Endometrial microvascular endothelial cells (primary cell): ENCODE measurements at regions not wholly inside any gene's neighbourhood (a gene's known extent, or its start where the extent isn't known, plus 50 kb on each side); places are given as distances from the start of the nearest gene placed in this dataset.

ENCODE experiments used
- in situ Hi-C: cut with HindIII; loops from 2 replicates; pipeline ENCODE4 v1.10.0; 2017; ENCODE audit warnings: low sequenced_read_pairs, low pct_unique_long_range_greater_than_20kb; ENCODE audit errors: inconsistent ontology term

DNA sequence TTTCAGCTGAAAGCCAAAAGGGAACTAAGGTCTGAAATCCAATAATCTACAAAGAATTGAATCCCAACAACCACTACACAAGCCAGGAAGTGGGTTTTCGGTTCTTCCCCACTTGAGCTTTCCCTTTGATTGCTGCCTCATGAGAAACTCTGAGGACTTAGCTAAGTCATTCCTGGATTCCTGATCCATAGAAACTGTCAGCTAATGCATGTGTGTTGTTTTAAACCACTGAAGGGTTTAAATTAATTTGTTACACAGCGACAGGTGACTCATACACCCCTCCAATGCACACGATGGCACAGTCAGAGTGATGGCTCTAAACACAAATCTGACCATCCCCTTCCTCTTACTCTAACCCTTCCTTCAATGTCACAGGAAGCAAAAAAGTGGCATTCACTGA, 282.9 kb downstream of the RAB28 start:
- in situ Hi-C loops: no loop called here

DNA sequence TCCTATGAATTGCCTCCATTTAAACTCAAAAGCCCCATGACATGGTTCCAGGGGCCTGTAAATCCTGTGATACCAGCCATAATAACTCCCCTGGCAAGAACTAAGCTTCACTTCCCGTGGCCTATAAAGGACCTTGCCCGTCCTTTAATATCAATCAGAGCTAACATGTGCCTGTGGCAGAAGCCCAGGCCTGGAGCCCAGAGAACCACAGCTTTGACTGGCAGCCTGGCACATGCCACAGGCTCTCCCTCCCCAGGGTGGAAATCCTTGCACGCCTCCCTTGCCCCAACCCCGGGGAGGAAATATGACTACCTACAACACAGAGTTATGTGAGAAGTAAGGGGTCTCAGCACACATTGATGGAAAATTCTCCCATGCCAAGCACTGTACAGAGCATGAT, 287.4 kb downstream of the RAB28 start:
- in situ Hi-C loops: no loop called here

GRCh38 chr4:13193662-13194061, 290.5 kb downstream of the RAB28 start:
- in situ Hi-C loops: no loop called here

GRCh38 chr4:13190093-13190721, 293.9 kb downstream of the RAB28 start:
- in situ Hi-C loops: no loop called here

GRCh38 chr4:13184199-13184598, 299.9 kb downstream of the RAB28 start:
- in situ Hi-C loops: no loop called here

DNA sequence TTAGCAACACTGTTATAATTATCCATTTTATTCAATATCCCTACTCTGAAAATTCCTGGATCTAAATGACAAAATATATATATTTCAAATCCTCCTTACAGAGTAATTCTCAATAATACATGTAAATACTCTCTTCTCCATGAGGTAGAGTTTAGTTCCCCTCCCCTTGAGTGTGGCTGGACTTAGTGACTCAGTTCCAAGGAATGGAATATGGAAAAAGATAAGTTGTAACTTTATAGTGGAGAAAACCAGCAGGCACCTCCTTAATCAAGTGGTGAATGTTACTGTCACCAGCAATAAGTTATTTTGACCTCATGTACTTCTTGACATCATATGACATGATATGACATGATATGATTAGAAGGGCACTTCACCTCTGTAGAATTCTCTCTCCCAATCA, 302.0 kb downstream of the RAB28 start:
- in situ Hi-C loops: no loop called here

DNA sequence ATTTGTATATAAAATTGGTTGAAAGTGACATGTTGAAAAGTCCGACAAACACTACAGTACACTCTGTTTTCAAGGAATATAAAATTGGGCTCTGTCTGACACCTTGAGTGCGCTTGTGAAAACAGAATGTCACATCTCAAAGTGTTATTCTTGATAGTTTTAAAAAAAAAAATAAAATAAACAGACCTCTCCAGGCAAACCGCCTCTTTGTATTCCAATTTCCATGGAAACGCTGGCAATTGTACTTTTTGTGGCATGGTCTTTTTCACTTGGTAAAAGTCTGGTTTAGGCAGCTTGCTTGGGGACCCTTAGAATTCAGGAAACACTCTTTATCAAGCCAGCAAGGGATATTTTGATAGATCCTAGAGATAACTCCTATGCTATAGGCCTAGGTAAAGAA, 302.5 kb downstream of the RAB28 start:
- in situ Hi-C loops: no loop called here

GRCh38 chr4:13180701-13181100, 303.4 kb downstream of the RAB28 start:
- in situ Hi-C loops: no loop called here

- in situ Hi-C loops: no loop called here
Measured at GRCh38 chr4:13178621-13179020, 305.5 kb downstream of the RAB28 start.

DNA sequence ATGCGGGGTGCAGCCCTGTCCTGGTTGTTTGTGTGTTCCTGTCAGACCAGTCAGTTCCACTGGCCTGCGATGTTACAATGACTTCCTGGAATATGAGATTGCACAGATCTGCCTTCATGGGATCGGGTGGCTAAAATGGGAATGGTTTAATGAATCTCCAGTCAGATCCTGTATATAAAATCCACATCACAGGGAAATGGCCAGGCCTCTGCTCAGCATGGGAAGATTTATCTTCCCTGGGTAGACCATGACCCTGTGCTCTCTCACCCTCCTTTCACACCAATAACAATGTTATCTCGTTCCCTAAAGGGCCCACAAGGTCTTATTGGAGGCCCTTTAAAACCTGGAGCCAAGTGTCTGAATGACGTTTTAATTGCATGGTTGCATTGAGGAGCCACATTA, 307.4 kb downstream of the RAB28 start:
- in situ Hi-C loops: no loop called here

- in situ Hi-C loops: no loop called here
Measured at GRCh38 chr4:13174926-13175325, 309.2 kb downstream of the RAB28 start.

DNA sequence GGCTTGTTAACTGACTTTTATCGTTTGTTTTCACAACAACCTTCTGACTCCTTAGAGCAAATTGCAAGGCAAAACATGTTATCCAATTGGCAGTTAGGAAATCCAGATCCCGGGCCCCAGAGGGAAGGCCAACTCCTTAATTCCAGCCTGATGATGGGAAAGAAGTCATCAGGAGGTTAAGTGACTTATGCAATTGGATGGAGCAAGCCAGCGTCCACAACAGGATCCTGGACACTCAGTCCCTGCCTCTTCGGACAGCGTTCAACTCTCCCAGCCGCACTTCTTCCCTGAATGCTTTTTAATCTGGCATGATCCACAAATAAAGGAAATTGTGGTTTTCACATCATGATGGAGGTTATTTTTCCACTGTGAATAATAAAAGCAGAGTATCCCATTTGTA, 310.1 kb downstream of the RAB28 start:
- in situ Hi-C loops: no loop called here

DNA sequence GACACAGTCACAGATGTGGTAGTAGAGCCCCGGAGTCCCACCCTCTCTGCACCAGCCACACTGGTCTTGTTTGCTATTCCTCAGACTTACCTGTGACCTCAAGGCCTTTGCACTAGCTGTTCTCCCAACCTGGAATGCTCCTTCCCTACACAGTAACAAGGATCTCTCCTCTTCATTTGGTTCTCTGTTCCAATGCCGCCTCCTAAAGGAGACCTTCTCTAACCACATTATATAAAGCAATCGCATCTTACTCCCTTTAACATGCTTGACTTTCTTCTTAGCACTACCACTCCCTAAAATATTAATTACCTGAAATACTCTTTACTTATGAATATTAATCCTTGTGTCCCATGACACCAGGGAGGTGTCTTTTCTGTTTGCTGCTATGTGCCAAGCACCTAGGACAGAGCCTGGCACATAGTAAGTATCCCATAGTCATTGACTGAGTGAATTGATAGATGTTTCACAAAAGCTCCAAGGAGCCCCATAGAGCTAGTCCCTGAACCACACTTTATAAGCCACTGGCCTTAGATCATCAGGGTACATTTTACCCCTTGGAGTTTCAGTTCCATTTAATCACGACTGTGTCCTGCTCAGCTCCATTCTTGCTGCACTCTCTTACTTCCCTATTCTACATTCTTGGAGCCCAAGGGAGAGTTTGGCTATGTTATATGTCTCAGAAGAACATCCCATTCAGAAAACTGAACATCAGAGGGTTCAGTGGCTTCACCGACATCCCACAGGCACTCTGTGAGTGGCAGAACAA, 312.7 kb downstream of the RAB28 start:
- in situ Hi-C loops: no loop called here

GRCh38 chr4:13169731-13170525, 314.2 kb downstream of the RAB28 start:
- in situ Hi-C loops: no loop called here

DNA sequence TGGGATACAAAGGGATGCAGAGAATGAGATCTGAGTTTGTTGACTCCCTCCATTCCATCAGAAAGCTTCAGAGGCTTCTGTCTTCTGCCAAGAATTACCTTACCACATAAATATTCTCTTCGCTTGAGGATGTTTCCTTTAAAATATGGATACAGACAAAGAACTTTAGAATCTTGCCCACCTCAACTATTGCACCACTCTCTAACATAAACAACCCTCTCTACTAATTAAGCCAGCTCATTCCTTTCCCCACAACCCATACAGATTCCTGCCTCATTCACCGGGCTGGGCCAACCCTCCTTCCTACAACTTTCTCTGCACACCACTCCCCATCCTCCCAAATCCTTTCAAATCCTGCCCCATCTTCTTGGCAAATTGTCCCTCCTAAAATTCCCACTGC, 315.8 kb downstream of the RAB28 start:
- in situ Hi-C loops: no loop called here

- in situ Hi-C loops: no loop called here
Measured at GRCh38 chr4:13166214-13166613, 317.9 kb downstream of the RAB28 start.

DNA sequence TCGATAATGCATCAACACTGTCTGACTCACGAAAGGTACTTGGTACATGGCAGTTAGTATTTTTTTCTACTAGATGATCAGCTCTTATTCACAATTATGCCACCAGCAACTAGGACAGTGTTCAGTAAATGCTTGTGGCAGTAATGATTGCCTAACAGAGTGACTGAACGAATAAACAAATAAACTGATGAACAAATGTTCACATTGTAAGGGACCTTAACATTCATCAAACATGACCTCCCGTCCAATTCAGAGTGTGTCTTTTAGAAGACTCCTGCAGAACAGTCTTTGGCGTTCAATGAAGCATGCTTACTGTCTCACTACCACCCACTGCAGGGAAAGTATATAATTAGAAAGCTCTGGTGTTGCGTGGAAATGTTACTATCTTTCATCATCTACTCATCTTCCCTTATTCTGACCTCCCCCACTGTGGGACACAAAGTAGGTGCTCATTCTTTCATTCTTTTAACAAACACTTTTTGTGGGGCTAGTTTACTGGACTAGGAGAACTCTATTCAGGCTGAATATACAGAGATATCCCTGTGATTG, 319.3 kb downstream of the RAB28 start:
- in situ Hi-C loops: no loop called here

DNA sequence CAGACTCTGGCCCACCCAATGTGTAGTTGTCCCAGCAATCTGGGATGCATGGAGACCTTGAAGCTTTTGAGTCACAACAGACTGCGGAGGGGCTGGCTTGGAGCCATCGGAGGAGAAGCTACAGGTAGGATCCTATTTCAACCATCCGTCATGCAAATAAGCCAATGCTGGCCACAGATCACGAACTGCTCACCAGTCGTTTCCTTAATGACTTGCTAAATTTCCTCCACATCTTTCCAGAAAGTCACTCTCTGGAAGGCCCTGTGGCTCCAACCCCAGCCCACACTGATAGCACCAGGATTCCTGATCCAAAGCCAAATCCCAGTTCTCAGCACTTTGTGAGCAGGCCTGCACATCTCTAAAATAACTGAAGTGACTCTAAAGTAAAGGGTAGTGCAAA, 321.3 kb downstream of the RAB28 start:
- in situ Hi-C loops: no loop called here

GRCh38 chr4:13160920-13161319, 323.2 kb downstream of the RAB28 start:
- in situ Hi-C loops: no loop called here
